NK-92 treated with Interleukin-12 subunit alpha and Interleukin-12 subunit beta, amount 100 ng/mL, for 24 hours (cell line): ENCODE measurements at regions not wholly inside any gene's neighbourhood (a gene's known extent, or its start where the extent isn't known, plus 50 kb on each side); places are given as distances from the start of the nearest gene placed in this dataset.
A peak's percentile ranks its signal among the peaks of the same experiment; 100 is the strongest.
"Not testable (repeated sequence)": the region's sequence is repeated elsewhere in the genome, so short reads cannot be mapped to it uniquely, and the experiment has no call there.

Experiments
- DNase-seq: peaks from one replicate; lab custom pipeline; 2025; lab: John Stamatoyannopoulos, UW

GRCh38 chr17:64728041-64728695, 66.1 kb upstream of the SMURF2 start:
- no peak for DNase-seq

- DNase-seq, result not testable (repeated sequence)
Observed at GRCh38 chr17:64726025-64726424, 63.9 kb upstream of the SMURF2 start.

- DNase-seq, result not testable (repeated sequence)
Observed at GRCh38 chr17:64724246-64724645, 62.1 kb upstream of the SMURF2 start.

GRCh38 chr17:64723781-64724180, 61.7 kb upstream of the SMURF2 start:
- DNase-seq, result no peak

GRCh38 chr17:64721556-64721955, 59.4 kb upstream of the SMURF2 start:
- DNase-seq, result not testable (repeated sequence)

GRCh38 chr17:64720253-64720652, 58.1 kb upstream of the SMURF2 start:
- not testable (repeated sequence) for DNase-seq

- DNase-seq, result not testable (repeated sequence)
Observed at GRCh38 chr17:64719517-64719916, 57.4 kb upstream of the SMURF2 start.

GRCh38 chr17:64718816-64719215, 56.7 kb upstream of the SMURF2 start:
- DNase-seq, result not testable (repeated sequence)

- peak; percentile 27 for DNase-seq
Observed at GRCh38 chr17:64718058-64718457, 56.0 kb upstream of the SMURF2 start.

- DNase-seq, result not testable (repeated sequence)
Observed at GRCh38 chr17:64716496-64716895, 54.4 kb upstream of the SMURF2 start.

GRCh38 chr17:64713786-64714185, 51.7 kb upstream of the SMURF2 start:
- DNase-seq, result not testable (repeated sequence)

GRCh38 chr17:64712557-64713351, 50.6 kb upstream of the SMURF2 start:
- DNase-seq, result peak; percentile 20
